HCT116 (cell line): ENCODE measurements at regions not wholly inside any gene's neighbourhood (a gene's known extent, or its start where the extent isn't known, plus 50 kb on each side); places are given as distances from the start of the nearest gene placed in this dataset.

Experiments used
- EGR1 ChIP-seq: IDR thresholded peaks from 2 replicates; pipeline ENCODE4 v1.6.1; 2012; ENCODE audit warnings: low read depth
- EZH2 ChIP-seq: fragments of 200-600 bp; sonication (generic); IDR thresholded peaks from 2 replicates; pipeline ENCODE4 v1.6.1; 2017; ENCODE audit warnings: antibody characterized with exemption, mixed run types
- EZH2phosphoT487 ChIP-seq: fragments of 200-600 bp; IDR thresholded peaks from 2 replicates; pipeline ENCODE4 v1.6.1; 2018; ENCODE audit warnings: antibody characterized with exemption, borderline replicate concordance
- FOSL1 ChIP-seq: IDR thresholded peaks from 2 replicates; pipeline ENCODE4 v1.6.1; 2012; ENCODE audit warnings: low read depth
- MAX ChIP-seq: IDR thresholded peaks from 2 replicates; pipeline ENCODE4 v1.6.1; 2012
- POLR2A ChIP-seq: IDR thresholded peaks from 2 replicates; pipeline ENCODE4 v1.7.0; 2011; ENCODE audit warnings: borderline replicate concordance; ENCODE audit not compliant: insufficient read depth, insufficient read length; ENCODE audit errors: extremely low read depth
- POLR2AphosphoS5 ChIP-seq: IDR thresholded peaks from 2 replicates; pipeline ENCODE4 v1.6.1; 2011; ENCODE audit warnings: mild to moderate bottlenecking, low read depth, low read length, moderate library complexity
- RAD21 ChIP-seq: IDR thresholded peaks from 2 replicates; pipeline ENCODE4 v1.6.1; 2012; ENCODE audit warnings: low read depth, mild to moderate bottlenecking
- SIN3A ChIP-seq: IDR thresholded peaks from 2 replicates; pipeline ENCODE4 v1.6.1; 2012; ENCODE audit warnings: low read depth
- YY1 ChIP-seq: IDR thresholded peaks from 2 replicates; pipeline ENCODE4 v1.6.1; 2011; ENCODE audit warnings: low read length, low read depth, moderate library complexity, mild to moderate bottlenecking; ENCODE audit not compliant: insufficient replicate concordance; ENCODE audit errors: extremely low read depth
- TF ChIP-seq, protein P1 (sequence below), 3 experiments: fragments of 200-600 bp in 1 of 3; sonication (generic) in 1 of 3; IDR thresholded peaks in 2 of 3; conservative IDR thresholded peaks in 1 of 3; 2 replicates each; pipeline ENCODE4 v1.5.1; 2012 to 2017; ENCODE audit warnings: low read depth in 2 of 3, low read length in 2 of 3, antibody characterized with exemption in 1 of 3, borderline replicate concordance in 1 of 3, control low read depth in 1 of 3, mild to moderate bottlenecking in 1 of 3, mixed read lengths in 1 of 3, mixed run types in 1 of 3, moderate library complexity in 1 of 3; ENCODE audit not compliant: insufficient read depth in 1 of 3
- TF ChIP-seq, protein P2 (sequence below): IDR thresholded peaks from 2 replicates; pipeline ENCODE4 v1.6.1; 2012; ENCODE audit warnings: low read depth

DNA sequence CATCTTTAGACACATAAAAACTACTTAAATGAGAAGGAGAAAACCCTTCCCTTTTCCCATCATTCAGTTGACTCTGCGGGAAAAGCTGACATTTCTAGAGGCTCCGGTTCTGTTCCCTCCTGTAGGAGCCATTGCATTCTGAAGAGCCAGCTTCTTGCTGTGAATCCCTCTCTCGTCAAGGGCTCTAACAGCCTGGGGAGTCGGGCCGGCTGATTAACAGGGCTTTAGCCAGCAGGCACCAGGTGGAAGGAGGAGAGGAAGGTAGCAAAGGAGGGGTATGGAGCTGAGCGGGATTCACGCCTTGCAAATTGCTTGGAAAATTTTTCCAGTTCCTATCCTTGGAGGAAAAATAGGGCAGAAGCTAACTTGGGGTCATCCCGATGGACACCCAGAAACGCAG, 108.3 kb upstream of the UBE2E1 start:
- TF ChIP-seq MAX = no peak
- TF ChIP-seq, protein P1, sequence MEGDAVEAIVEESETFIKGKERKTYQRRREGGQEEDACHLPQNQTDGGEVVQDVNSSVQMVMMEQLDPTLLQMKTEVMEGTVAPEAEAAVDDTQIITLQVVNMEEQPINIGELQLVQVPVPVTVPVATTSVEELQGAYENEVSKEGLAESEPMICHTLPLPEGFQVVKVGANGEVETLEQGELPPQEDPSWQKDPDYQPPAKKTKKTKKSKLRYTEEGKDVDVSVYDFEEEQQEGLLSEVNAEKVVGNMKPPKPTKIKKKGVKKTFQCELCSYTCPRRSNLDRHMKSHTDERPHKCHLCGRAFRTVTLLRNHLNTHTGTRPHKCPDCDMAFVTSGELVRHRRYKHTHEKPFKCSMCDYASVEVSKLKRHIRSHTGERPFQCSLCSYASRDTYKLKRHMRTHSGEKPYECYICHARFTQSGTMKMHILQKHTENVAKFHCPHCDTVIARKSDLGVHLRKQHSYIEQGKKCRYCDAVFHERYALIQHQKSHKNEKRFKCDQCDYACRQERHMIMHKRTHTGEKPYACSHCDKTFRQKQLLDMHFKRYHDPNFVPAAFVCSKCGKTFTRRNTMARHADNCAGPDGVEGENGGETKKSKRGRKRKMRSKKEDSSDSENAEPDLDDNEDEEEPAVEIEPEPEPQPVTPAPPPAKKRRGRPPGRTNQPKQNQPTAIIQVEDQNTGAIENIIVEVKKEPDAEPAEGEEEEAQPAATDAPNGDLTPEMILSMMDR (IDR thresholded peaks at IDR 0.05 in 2 of 3, conservative IDR thresholded peaks at IDR 0.05 in 1 of 3; ENCODE audit: borderline replicate concordance in 1 of 3, insufficient read depth in 1 of 3, low read depth in 2 of 3, low read length in 2 of 3) = no peak
- no peak for TF ChIP-seq FOSL1
- TF ChIP-seq EZH2phosphoT487 = no peak
- no peak for TF ChIP-seq POLR2A
- TF ChIP-seq RAD21 = no peak
- no peak for TF ChIP-seq EZH2
- TF ChIP-seq, protein P2, sequence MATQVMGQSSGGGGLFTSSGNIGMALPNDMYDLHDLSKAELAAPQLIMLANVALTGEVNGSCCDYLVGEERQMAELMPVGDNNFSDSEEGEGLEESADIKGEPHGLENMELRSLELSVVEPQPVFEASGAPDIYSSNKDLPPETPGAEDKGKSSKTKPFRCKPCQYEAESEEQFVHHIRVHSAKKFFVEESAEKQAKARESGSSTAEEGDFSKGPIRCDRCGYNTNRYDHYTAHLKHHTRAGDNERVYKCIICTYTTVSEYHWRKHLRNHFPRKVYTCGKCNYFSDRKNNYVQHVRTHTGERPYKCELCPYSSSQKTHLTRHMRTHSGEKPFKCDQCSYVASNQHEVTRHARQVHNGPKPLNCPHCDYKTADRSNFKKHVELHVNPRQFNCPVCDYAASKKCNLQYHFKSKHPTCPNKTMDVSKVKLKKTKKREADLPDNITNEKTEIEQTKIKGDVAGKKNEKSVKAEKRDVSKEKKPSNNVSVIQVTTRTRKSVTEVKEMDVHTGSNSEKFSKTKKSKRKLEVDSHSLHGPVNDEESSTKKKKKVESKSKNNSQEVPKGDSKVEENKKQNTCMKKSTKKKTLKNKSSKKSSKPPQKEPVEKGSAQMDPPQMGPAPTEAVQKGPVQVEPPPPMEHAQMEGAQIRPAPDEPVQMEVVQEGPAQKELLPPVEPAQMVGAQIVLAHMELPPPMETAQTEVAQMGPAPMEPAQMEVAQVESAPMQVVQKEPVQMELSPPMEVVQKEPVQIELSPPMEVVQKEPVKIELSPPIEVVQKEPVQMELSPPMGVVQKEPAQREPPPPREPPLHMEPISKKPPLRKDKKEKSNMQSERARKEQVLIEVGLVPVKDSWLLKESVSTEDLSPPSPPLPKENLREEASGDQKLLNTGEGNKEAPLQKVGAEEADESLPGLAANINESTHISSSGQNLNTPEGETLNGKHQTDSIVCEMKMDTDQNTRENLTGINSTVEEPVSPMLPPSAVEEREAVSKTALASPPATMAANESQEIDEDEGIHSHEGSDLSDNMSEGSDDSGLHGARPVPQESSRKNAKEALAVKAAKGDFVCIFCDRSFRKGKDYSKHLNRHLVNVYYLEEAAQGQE = no peak
- no peak for TF ChIP-seq YY1
- TF ChIP-seq POLR2AphosphoS5 = no peak
- TF ChIP-seq SIN3A = no peak
- TF ChIP-seq EGR1 = no peak
